GM12875 (cell line): ENCODE measurements at regions not wholly inside any gene's neighbourhood (a gene's known extent, or its start where the extent isn't known, plus 50 kb on each side); places are given as distances from the start of the nearest gene placed in this dataset.

Experiments used
- H3K4me3 ChIP-seq: one replicate; pipeline ENCODE4 v1.5.1; 2011; ENCODE audit warnings: low read depth, low read length, control low read depth
- TF ChIP-seq, protein P1 (sequence below): IDR thresholded peaks from 2 replicates; pipeline ENCODE4 v1.5.1; 2011; ENCODE audit warnings: low read depth, mild to moderate bottlenecking, control low read depth, inconsistent platforms, low read length, moderate library complexity, borderline replicate concordance; ENCODE audit not compliant: insufficient read depth

DNA sequence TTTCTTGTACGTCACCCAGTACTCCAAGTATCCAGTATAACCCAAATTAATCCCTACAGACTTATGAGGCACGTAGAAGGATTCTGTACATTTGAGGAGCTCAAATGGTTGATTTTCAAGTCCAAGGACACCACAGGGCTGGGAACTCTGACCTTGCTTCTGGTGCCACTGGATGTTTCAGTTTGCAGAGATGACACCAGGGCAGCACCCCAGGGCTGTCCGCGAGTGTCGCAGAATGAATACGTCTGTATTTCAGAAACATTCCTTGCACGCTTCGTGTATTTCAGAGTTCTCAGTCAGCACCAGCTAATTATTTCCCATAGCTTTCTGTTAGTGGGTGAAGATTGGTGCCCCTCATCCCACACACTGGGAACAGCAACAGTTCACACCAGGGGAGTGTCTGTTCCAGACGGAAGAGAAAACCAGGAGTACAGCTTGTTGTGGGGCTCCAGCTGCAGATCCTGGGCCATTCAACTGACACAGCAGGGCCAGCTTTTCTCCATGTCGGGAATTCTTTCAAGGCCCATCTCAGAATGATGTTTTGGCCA, 159.2 kb downstream of the RHOU start:
- TF ChIP-seq, protein P1, sequence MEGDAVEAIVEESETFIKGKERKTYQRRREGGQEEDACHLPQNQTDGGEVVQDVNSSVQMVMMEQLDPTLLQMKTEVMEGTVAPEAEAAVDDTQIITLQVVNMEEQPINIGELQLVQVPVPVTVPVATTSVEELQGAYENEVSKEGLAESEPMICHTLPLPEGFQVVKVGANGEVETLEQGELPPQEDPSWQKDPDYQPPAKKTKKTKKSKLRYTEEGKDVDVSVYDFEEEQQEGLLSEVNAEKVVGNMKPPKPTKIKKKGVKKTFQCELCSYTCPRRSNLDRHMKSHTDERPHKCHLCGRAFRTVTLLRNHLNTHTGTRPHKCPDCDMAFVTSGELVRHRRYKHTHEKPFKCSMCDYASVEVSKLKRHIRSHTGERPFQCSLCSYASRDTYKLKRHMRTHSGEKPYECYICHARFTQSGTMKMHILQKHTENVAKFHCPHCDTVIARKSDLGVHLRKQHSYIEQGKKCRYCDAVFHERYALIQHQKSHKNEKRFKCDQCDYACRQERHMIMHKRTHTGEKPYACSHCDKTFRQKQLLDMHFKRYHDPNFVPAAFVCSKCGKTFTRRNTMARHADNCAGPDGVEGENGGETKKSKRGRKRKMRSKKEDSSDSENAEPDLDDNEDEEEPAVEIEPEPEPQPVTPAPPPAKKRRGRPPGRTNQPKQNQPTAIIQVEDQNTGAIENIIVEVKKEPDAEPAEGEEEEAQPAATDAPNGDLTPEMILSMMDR = no peak
- no peak overlapping the region for H3K4me3 ChIP-seq

GRCh38 chr1:228897901-228898300, 162.6 kb downstream of the RHOU start:
- TF ChIP-seq, protein P1 = no peak
- no peak overlapping the region for H3K4me3 ChIP-seq

DNA sequence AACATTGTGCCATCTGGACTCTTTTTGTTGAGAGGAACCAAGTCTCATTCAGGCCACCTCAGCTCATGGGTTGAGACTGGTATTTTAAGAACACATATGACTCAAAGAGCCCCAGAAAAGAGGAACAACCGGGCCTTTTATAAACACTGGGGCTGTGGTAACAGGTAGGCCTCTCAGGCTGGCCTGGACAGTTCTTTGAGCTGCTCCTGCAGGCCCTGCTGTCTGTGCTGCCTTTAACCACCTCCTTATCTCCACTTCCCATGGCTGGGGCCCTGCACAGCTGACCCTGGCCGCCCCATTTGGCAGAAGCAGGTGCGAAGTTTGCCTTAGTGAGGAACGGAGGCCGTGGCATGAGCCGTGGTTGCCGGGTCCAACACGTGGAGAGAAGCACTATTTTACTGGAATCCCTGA, 163.3 kb downstream of the RHOU start:
- TF ChIP-seq, protein P1 = no peak

DNA sequence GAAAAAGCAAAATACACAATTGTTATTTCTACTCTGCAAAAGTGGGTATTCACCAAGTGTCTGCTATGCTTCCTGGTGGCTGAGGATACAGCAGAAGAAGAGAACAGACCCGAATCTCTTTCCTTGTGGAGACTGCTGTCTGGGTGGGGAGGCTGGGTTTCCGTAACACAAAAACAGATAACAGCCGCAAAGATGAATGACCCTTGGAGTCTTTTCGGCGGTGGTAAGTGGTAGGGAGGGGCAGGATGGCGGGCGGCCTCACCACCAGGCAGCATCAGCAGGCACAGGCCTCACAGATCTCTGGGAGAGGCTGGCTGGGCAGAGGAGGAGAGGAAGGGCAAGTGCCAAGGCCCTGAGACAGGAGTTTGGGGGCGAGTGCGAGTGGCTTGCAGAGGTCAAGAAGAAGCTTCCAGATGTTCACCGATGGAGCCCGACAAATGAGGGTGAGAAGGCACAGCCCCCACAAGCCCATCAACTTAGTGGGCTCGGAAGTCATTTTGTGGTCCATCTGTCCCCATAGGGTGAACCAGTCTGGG, 164.2 kb downstream of the RHOU start:
- no peak overlapping the region for H3K4me3 ChIP-seq
- TF ChIP-seq, protein P1 = no peak

More for the DNA sequence above, 163.3 kb downstream of the RHOU start:
- no peak overlapping the region for H3K4me3 ChIP-seq

DNA sequence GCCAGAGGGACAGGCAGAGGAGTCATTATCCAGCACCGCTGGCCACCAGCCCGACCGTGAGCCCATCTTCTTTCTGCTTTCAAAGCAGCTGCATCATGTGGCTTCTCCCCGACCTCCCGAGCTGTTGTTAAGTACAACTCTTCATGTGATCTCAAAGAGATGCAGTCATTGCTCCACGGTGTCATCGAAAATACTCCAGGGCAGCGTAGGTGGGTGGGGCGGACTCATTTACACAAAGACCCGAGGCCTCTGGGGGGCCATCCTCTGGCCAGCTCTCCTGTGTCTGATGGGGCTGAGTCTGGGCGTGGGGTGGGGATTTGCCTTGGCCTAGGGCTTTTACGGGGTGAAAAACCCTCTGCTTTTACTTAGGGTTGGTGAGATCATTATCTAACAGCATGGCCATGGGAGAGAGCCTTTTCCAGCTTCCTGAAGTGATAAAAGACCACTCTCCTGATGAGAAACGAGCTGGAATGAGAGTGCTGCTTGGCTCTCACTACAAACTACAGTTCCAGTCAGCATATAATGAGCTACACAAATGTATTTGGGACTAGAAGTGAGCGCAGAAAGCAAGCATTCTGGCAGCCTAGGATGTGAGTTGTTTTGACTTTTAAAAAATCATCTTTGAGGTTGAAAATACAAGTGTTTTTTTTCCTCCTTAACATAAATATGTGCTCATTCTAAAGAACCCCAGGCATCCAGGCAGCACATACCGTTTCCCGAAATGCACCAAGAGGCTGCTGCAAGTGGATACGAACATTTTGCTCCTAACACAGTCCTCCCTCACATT, 165.0 kb downstream of the RHOU start:
- TF ChIP-seq, protein P1 = no peak
- no peak overlapping the region for H3K4me3 ChIP-seq

- TF ChIP-seq, protein P1 = no peak
- no peak overlapping the region for H3K4me3 ChIP-seq
Measured at GRCh38 chr1:228900886-228901392, 165.7 kb downstream of the RHOU start.
